GM12875 (cell line): ENCODE measurements at regions not wholly inside any gene's neighbourhood (a gene's known extent, or its start where the extent isn't known, plus 50 kb on each side); places are given as distances from the start of the nearest gene placed in this dataset.

Source experiments
- H3K4me3 ChIP-seq: one replicate; pipeline ENCODE4 v1.5.1; 2011; ENCODE audit warnings: low read depth, low read length, control low read depth
- CTCF ChIP-seq: IDR thresholded peaks from 2 replicates; pipeline ENCODE4 v1.5.1; 2011; ENCODE audit warnings: low read depth, mild to moderate bottlenecking, control low read depth, inconsistent platforms, low read length, moderate library complexity, borderline replicate concordance; ENCODE audit not compliant: insufficient read depth

GRCh38 chr14:97198813-97199212 is 401.6 kb downstream of the VRK1 start:
- TF ChIP-seq CTCF, result no peak
- H3K4me3 ChIP-seq, result no peak overlapping the region

- no peak overlapping the region for H3K4me3 ChIP-seq
- TF ChIP-seq CTCF, result no peak
Observed at GRCh38 chr14:97200245-97200644, 403.1 kb downstream of the VRK1 start.

GRCh38 chr14:97206916-97207315 is 409.7 kb downstream of the VRK1 start:
- no peak for TF ChIP-seq CTCF
- no peak overlapping the region for H3K4me3 ChIP-seq

GRCh38 chr14:97210202-97210601 is 413.0 kb downstream of the VRK1 start:
- no peak for TF ChIP-seq CTCF
- H3K4me3 ChIP-seq, result no peak overlapping the region

- H3K4me3 ChIP-seq, result no peak overlapping the region
- TF ChIP-seq CTCF, result no peak
Observed at GRCh38 chr14:97212399-97212798, 415.2 kb downstream of the VRK1 start.

GRCh38 chr14:97213720-97214119 is 416.5 kb downstream of the VRK1 start:
- no peak overlapping the region for H3K4me3 ChIP-seq
- no peak for TF ChIP-seq CTCF

- no peak overlapping the region for H3K4me3 ChIP-seq
- TF ChIP-seq CTCF, result no peak
Observed at GRCh38 chr14:97215263-97215969, 418.2 kb downstream of the VRK1 start.
